ENCODE measurements at regions not wholly inside any gene's neighbourhood (a gene's known extent, or its start where the extent isn't known, plus 50 kb on each side); places are given as distances from the start of the nearest gene placed in this dataset.

DNA sequence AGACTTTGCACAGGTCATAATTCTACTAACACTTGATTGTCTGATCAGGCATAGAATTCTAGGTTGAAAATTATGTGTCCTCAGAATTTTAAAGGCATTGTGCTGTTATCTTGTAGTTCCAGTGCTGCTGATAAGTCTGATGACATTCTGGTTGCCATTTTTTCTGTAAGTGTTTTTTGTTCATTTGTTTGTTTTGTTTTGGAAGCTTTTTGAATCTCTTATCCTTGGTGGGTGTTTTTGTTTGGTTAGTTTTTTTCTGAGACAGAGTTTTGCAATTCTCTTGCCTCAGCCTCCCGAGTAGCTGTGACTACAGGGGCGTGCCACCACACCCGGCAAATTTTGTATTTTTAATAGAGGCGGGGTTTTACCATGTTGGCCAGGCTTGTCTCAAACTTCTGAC lies 178.9 kb downstream of the CCDC71L start:
- no peak for DNase-seq (ENCODE audit: low read depth)

DNA sequence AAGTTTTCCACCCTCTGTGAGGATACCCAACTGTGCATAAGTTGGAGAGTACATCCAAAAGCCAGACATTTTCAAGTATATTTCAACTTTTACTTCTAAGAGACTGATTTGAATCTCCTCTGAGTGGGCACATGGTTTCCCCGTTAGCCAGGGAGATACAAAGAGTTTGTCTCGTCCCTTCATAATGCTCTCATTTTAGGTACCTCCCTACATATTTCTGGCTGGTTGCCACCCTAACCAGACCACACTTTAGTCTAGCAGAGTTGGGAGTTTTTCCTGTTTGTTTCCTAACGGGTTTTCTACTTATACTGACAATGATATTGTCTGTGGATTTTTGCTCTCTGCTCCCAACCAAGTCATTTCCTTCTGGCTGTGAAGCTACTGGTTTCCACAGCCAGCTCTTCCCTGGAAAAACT lies 180.3 kb downstream of the CCDC71L start:
- no peak for DNase-seq (ENCODE audit: low read depth)

DNA sequence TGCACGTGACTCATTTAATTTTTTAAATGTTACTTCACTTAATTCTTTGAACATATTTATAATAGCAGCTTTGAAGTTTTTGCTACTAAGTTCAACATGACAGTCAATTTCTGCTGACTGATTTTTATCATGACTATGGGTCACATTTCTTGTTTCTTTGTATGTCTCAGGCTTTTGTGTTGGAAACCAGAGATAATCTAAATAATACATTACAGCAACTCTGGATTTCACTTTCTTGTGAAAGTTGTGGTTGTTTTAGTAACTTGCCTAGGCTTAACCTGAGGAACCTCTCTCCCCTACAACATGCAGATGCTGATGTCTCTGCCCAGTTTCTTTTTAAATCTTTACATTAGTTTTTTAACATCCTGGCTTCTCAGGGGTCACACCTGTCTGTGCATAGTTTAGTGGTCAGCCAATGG lies 180.8 kb downstream of the CCDC71L start:
- no peak for DNase-seq (ENCODE audit: low read depth)

DNA sequence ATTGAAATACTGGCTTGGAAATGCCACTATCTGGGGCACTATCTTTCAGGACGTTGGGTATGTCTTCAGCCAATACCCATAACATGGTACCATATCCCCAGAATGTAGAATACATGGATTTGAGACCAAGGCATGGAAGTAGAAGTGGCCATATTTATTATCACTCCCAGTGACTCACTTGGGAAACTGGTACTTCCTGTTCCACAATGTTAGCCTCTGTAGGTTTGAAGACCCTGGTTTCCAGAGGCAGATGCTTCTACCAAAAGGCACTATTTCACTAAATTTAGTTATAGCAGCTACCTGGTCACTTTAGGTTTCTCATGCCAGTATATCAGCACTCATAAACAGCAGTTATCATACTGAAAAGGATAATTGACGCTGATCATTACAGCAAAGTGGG lies 184.2 kb downstream of the CCDC71L start:
- no peak for DNase-seq (ENCODE audit: low read depth)

DNA sequence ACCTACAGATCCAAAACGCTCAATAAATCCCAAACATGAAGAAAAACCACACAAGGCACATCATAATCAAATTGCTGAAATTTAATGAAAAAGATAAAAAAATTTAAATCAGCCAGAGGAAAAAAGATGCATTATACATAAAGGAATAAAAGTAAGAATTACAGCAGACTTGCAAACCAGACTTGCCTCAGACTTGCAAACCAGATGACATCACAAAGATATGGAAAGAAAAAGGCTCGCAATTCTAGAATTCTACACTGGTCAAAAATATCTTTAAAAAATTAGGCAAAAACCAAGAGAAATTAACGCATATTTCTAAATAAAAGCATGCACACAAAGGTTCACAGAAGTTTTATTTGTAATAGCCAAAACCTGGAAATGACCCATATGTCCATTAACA lies 188.0 kb upstream of the NAMPT start:
- DNase-seq (ENCODE audit: low read depth), result no peak

DNA sequence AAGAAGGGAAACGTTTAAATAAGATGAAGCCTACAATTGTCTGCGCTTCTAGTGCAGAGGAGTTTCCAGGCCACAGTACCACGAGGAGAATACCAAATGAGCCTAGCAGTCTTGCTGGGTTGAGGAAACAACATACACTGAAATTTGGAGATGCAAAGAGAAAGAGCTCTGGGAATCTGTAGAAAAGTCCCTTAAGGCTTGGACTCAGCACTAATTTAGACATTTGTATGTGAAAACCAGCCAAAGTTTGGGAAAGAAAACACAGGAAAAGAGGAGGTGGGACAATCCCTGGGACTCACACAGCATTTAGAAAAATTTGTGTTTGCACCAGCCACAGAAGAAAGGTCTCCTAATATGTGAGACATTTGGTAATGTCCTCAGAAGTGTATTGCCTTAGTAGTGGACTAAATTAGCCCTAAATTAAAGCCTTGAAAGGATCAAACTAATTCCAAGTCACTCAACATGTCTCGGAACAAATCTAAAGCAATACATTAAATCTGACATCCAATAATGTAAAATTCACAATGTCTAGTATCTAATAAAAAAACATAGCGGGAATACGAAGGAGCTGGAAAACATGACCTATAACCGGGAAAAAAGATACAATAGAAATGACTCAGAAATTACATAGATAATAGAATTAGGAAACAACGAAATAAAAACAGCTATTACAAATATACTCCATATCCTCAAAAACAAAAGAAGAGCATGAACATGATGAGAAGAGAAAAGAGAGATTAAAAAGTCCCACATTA lies 187.1 kb upstream of the NAMPT start:
- DNase-seq (ENCODE audit: low read depth), result no peak

DNA sequence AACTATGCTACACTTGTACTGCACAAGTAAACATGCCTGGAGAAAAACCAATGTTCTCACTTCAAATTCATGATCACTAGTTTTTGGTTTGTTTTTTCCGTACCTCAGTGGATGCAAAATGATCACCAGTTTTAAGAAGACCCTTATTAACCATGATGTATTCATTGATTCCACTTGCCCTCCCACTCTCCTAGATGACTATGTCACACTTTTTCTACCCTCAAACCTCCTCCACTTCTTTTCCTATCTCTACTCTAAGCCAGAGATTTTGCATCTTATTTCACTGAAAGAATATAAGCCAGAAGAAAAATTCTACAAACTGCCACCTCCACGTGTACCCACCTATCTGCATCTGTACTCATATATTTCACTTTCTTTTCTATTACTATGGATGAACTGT lies 186.2 kb upstream of the NAMPT start:
- no peak for DNase-seq (ENCODE audit: low read depth)

DNA sequence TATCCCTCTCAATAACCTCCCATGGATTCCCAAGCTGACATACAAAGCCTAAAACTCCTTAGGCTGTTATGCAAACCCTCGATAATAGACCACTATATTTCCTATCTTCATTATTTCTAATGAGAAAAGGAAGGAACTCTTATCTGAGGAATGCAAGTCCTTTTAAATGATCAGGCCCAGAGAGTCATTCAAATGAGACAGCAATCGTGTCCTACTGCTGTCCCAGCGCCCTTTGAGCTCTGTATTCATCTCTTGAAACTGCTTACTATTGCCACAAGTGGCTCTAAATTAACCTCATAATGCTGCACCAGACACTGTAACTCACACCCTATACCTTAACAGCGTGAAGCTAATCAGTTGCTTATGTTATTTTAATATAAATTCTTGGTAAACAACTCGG lies 182.1 kb upstream of the NAMPT start:
- no peak for DNase-seq (ENCODE audit: low read depth)

DNA sequence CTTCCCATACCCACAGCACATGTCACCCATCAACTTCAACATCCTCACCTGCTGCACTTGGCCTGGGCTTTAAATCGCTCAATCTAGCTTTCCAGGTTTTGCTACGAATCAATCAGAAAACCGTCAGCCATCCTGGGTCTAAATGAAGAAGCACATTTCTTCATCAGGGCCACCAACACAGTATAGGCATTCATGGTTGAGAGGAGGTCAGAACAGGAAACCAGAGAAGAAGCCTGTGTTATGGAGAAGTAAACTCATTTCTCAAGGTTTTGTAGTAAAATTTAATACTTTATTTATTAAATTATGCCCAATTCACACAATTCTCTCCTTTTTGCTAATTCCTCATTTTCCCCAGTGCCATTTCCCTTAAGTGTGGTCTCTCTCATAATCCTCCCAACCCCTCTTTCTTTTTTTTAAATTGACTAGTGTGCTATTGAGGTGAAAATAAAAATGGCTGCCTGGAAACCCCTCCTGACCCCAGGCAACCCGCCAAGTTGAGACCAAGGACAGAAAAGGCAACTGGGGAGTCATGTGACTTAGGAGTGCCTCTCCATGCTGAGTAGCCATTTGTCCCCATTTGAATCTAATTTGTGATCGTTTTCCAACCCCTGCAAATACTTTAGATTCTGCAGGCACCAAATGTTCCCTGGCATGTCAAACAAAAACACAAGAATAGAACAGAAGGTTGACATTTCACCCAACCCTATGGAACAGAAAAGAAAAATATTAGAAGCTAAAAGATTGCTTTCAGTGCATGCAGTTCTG lies 181.1 kb upstream of the NAMPT start:
- DNase-seq (ENCODE audit: low read depth), result no peak

DNA sequence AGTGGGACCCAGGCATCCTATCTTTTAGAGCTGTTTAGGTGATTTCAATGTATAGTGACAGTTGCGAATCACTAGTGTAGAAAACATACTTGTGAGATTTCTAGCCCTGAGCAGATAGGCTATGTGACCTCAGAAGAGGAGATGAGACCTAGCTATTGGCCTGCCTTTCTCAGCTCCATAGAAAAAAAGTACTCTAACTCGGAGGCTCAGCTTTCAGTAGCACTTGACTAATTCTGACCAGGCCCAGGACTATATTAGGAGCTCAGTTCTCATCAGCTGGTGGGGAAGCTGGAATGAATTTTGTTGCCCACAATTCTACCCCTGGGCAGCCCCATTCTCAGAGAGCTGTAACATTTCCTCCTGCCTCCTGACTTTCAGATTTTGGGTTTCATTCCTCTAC lies 179.9 kb upstream of the NAMPT start:
- DNase-seq (ENCODE audit: low read depth), result no peak

DNA sequence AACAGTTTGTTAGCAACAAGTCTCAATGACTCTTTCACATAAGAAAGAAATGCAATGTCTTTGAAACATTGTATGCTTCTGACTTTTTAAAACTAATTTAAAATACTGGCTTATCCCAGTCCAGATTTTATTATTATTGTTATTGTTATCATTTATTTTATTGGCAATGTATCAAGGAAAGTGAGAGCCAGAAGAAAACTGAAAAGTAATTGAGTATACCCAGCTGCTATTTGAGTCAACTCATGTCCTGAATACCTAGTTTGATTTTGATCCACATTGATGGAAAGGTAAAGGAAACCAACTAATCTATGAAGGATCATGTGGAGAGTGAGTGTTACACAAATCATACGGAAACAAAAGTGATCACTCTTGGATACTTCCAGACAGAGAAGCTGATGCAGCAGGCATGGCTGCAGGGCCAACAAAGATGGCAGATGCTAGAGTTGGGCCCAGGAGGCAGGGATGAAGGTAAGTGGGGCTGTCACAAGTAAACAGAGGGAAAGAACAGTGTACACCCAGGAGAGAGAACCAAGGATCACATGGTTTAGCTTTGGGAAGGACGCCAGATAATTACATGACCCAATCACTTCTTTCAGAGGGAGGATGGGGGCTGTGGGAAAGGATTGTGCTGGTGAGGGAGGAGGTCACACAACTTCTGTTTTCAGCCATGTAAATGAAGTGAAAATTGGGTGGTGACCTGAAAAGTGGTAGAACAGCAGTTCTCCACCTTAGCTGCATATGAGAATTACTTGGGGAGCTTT lies 179.2 kb upstream of the NAMPT start:
- no peak for DNase-seq (ENCODE audit: low read depth)

DNA sequence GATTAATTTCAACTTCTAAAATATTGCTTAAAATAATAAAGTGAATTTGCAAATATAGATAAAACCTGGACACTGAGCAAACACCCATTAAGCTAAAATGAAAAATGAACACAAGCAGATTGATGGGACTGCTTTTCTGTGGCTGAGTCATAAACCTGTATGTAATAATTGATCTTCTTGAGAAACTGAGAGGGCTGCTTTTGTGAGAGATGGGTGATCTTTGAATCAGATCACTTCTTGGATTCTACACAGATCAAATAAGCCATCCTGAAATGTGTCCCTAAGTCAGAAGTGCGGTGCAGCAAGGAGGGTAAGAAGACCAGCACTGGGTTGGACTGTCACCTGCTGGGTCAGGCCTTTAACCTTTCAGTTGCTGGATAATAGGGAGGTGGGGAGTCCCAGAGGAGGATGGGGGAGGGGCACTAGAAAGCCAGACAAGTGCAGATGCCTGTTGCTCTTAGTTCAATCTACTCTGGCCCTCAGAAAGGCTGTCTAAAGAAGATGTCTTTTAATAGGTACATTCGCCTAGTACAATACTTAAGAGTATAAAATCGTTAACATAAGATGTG lies 178.2 kb upstream of the NAMPT start:
- no peak for DNase-seq (ENCODE audit: low read depth)

DNA sequence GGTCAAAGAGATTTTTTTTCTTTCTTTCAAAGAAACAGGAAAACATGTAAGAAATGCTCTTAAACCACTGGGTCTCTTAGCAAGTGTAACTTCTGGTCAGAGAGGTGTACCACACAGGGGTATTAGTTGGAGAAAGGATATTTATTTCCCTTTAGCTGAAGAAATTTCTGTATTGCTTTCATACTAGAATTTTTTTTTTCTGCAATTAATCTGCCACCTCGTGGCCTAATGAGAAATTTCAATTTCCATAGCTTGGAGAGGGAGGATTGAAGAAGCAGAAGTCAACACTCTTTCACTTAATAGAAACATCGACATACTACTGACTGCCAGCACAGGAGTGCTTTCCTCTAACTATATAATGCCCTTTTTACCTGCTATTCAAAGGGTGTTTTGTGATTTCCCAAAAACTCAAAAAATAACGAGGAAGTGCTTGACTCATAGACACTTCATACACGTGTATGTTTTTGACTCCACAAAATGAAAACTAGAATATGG lies 177.6 kb upstream of the NAMPT start:
- no peak for DNase-seq (ENCODE audit: low read depth)

DNA sequence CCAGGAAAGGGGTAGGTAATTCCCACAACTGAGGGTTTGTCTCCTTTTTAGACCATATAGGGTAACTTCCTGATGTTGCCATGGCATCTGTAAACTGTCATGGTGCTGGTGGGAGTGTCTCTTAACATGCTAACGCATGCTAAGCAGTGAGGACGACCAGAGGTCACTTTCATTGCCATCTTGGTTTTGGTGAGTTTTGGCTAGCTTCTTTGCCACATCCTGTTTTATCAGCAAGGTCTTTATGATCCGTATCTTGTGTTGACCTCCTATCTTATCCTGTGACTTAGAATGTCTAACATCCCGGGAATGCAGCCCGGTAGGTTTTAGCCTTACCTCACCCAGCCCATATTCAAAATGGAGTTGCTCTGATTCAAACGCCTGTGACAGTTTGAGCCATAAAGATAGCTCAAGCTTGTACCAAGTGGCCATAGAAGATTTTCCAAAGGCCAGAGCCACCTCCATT lies 176.0 kb upstream of the NAMPT start:
- DNase-seq (ENCODE audit: low read depth), result no peak

DNA sequence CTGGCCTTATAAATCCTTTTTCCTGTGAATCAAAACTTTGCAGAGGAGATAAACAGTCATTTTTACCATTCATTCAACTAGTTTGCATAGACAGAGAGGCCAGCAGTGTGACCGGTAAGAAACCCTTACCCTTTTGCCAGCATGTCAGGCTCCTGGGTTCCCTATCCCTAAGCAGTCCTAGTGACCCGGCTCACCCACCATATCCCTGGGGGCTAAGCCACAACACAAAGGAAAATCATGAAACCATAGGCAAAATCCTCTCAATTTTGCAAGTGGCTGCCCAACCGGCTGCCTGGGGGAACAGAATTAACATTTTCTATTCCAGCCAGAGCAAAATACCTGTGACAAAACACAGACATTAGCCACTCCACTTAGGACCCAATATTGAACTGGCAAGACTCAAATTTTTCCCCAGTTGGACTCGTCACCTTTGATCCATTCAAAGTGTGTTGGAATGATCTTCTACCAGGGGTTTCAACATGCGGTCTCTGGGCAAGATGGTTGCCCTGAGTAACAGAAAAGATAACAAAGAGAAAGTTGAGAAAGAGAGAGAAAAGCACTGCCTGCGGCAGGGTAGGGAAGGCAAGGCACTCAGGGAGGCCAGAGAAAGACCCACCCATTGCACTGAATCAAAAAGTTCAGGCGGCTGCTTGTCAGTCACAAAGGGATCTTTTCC lies 174.8 kb upstream of the NAMPT start:
- DNase-seq (ENCODE audit: low read depth), result no peak

DNA sequence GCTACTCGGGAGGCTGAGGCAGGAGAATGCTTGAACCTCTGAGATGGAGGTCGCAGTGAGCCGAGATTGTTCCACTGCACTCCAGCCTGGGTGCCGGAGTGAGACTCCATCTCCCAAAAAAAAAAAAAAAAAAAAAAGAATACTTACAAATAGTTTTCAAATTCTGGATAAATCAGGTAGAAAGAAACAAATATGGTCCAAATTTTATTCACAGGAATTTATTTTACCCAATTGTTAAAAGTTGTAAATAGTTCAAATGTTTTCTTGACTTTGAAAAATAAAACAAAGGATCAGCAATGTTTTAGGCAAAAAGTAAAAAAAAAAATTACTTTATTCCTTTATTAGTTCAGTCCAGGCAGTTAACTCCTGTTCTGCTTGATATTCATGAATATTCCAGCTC lies 172.9 kb upstream of the NAMPT start:
- no peak for DNase-seq (ENCODE audit: low read depth)

DNA sequence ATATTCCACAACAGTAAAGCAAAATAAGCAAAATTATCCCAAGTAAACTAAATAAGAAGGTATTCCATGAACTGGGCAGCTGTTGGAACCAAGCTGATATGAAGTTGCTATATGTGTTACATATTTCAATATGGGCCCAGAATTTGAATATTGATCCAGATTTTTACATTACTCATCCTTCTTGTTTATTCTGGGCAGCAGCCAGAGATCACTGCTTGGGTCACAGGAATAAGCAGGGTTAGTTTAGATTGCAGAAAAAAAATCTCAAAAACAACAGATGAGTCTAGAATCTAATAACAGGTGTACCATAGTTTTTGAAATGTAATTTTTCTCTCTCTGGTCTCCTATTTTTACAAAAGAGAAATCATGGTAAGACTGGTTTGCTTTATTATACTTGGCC lies 171.5 kb upstream of the NAMPT start:
- DNase-seq (ENCODE audit: low read depth), result no peak

DNA sequence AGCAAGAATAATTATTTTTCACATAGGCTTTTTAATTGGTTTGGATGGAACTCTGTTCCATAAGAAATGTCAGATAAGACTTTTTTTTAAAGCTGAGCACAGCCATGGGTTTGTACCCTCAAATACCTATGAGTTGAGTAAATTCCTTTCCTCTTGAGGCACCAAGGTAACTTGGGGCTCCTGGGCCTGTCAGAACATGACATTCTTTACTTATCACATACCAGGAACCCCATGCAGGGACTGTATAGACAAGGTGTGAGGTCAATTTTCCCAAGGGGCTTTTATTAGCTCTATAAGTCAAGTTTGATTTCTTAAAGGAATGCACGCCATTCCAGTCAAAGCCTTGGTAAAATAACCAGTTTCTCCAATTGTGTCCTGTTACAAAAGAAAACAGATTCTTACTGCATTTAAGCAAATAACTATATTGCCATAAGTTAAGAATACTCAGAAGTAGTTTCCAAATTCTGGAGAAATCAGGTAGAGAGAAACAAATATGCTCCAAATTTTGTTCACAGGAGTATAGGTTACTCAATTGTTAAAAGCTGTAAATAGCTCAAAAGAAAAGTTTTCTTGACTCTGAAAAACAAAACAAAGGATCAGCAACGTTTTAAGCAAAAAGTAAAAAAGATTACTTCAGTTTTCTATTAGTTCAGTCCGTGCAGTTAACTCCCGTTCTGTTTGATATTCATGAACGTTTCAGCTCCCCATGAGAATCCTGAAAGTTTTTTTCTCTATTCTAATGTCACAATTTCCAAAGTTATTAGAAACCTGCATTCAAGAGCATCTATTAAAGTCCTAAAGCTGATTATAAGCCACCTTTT lies 167.5 kb upstream of the NAMPT start:
- DNase-seq (ENCODE audit: low read depth), result no peak

DNA sequence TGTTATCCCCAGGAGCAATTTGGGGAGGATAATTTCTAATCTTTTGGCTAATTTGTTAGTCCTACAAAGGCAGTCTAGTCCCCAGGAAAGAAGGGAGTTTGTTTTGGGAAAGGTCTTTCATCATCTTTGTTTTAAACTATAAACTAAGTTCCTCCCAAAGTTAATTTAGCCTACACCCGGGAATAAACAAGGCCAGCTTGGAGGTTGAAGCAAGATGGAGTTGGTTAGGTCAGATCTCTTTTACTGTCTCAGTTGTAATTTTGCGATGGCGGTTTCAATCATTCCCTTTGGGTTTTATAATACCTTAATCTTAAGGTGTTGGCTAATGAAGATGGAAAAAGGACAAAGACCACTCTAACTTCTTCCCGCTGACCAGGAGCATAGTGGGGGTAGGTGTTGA lies 166.4 kb upstream of the NAMPT start:
- DNase-seq (ENCODE audit: low read depth), result no peak

DNA sequence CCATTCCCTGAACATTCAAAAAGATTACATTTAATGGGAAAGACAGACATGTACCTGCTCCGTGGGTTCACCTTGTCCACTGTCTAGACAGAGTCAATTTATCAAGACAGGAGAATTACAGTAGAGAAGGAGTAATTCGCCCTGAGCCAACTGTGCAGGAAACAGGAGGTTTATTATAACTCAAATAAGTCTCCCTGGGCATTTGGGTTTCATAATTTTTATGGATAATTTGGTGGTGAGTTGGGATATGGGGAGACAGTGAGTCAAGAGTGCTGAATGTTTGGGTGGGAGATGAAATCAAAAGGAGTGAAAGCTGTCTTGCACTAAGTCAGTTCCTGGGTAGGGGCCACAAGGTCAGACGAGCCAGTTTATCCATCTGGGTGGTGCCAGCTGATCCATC lies 165.9 kb upstream of the NAMPT start:
- no peak for DNase-seq (ENCODE audit: low read depth)
